Kidney capillary endothelial cell (primary cell): ENCODE measurements at regions not wholly inside any gene's neighbourhood (a gene's known extent, or its start where the extent isn't known, plus 50 kb on each side); places are given as distances from the start of the nearest gene placed in this dataset.

Source experiments
- DNase-seq: peaks from one replicate; pipeline ENCODE4 v3.0.0-alpha.2; 2018; ENCODE audit warnings: low spot score

DNA sequence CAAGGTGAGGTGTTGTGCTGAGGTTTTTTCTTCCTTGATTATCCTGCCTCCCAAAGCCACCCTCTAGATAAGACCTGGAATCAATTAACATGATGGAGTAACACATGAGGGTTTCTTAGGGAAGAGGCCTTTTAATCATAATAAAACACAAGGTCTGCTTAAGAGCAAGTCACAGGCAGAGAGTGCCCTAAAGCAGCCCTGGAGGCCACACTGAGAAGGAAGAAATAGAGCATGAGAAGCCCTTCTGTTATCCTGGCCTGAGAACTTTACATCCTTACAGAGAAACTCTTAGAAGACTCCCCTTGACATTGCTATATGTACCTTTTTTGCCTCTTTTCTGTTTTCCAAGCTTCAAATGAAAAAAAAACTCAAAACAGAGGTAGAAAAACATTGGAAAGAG lies 132.3 kb downstream of the CEP57L1 start:
- no peak for DNase-seq

DNA sequence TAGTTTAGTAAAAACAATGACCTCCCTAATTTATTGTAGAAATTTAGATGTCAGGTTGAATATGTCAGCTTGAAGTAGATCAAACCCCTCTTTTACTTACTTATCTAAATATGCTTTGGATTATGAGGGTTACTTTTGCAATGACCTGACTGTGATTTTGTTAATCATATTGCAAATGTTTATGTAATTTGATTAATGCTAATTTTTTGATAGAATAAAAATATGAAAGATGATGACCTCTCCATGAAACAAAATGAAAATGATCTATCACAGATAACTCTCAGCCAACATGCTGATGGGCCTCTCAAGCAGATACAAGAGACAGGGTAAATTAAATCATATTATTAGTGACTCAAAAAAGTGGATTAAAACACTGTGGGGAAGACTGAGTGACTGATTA lies 131.0 kb downstream of the CEP57L1 start:
- DNase-seq: no peak

DNA sequence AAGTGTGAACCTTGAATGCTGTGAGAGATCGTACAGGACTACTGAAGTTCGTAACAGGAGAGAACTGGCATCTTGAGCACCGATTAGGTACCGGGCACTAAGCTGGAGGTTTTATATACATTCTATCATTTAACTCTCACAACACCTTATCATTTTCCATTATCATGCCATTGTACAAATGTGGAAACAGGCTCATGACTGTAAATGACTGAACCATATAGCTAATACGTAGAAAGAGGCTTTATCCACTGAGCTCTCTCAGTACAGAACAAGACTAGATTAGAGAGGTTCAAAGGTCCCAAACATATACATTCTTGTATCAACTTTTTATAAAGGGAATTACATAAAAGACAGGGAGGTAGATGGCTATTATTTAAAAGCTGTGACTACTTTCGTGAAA lies 130.6 kb downstream of the CEP57L1 start:
- no peak for DNase-seq

GRCh38 chr6:109224994-109225393 lies 129.7 kb downstream of the CEP57L1 start:
- DNase-seq: no peak

- DNase-seq: no peak
These were observed 129.0 kb downstream of the CEP57L1 start for GRCh38 chr6:109224107-109224875.

DNA sequence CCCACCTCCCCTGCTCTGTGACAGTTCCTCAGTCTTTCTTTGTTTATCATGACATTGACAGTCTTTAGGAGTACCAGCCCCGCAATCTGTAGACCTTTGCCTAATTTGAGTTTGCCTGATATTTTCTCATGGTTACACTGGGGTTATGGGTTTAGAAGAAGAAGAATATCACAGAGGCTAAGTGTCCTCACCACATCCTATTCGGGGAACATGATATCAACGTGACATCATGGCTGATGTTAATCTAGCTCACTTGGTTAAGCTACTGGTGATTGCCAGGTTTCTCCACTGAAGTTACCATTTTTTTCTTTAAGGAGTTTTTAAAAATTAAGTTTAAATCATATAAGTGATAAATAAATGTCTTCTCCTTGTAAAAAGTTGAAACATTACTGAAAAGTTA lies 127.5 kb downstream of the CEP57L1 start:
- DNase-seq: no peak

DNA sequence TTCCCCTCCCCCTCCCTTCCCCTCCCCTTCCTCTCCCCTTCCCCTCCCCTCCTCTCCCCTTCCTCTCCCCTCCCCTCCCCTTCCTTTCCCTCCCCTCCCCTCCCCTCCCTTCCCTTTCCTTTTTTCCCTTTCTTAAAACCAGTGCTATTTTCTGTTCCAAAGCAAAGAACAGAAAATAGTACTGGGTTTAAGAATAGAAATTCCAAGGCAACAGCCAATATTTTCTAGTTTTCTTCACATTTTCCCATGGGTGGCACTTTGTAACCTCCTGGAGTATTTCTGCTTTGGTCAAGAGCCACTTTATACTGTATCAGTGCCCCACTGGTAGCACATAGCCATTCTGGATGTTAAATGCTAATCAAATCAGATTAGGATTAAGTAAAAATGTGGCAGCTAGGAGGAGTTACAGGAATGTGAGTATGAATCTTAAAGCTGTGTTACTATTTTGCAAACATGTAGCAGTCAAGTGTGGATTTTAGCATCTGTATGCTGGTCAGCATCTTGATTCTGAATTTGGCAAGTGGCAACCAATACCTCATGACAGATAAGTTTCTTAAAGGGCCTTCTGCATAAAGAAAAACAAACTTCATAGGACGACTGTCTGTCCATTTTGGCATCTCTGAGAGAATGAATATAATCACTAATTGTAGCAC lies 126.4 kb downstream of the CEP57L1 start:
- no peak for DNase-seq
